Mesothelial cell of epicardium (in vitro differentiated cells): ENCODE measurements at regions not wholly inside any gene's neighbourhood (a gene's known extent, or its start where the extent isn't known, plus 50 kb on each side); places are given as distances from the start of the nearest gene placed in this dataset.

Source experiments
- DNase-seq, 2 experiments: peaks; one replicate each; pipeline ENCODE4 v3.0.0; 2021; ENCODE audit warnings: low spot score in 2 of 2; ENCODE audit not compliant: unreplicated experiment in 2 of 2
- H3K27ac Mint-ChIP-seq: 2 replicates; pipeline ENCODE4 v1.8.0; 2021; ENCODE audit warnings: mixed read lengths
- H3K27me3 Mint-ChIP-seq: 2 replicates; pipeline ENCODE4 v1.8.0; 2021; ENCODE audit warnings: low read depth, mixed read lengths
- H3K36me3 Mint-ChIP-seq: 2 replicates; pipeline ENCODE4 v1.8.0; 2021; ENCODE audit warnings: mixed read lengths
- H3K4me1 Mint-ChIP-seq: 2 replicates; pipeline ENCODE4 v1.8.0; 2021; ENCODE audit warnings: mixed read lengths
- H3K4me3 Mint-ChIP-seq: 2 replicates; pipeline ENCODE4 v1.8.0; 2021; ENCODE audit warnings: mild to moderate bottlenecking, moderate library complexity, mixed read lengths
- H3K9me3 Mint-ChIP-seq: 2 replicates; pipeline ENCODE4 v1.8.0; 2021; ENCODE audit warnings: mixed read lengths
- CTCF ChIP-seq: fragments of 200-600 bp; sonication (generic); IDR thresholded peaks from one replicate; pipeline ENCODE4 v1.5.0; 2021; ENCODE audit warnings: antibody characterized with exemption; ENCODE audit not compliant: unreplicated experiment

DNA sequence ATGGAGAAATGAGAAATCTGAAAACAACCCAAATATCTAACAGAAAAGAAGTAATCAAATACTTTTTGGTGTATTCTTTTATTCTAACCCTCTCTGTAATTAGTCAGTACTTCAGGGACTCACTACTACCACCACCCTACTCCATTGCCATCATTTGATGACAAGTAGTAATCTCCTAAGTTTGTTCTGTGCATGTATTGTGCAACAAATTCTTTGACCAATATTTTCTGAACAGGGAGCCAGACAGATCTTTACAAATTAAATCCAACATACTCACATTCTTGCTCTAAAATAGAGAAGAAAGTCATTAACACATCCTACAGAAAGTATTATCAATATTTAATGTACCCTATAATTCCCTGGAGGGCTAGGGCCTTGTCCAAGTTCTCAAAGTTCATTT, 1416.4 kb downstream of the DSC3 start:
- Mint-ChIP-seq H3K4me1 (no peaks in the 10 kb centered on the region), H3K4me3 (no peak overlapping the region), H3K36me3 (no peaks in the 10 kb centered on the region), H3K27me3 (no peaks in the 10 kb centered on the region), H3K27ac (no peak overlapping the region), H3K9me3 (peaks cover 3% of the 10 kb centered on the region)
- no peak for TF ChIP-seq CTCF
- no peak for DNase-seq

GRCh38 chr18:29616867-29617266, 1425.7 kb downstream of the DSC3 start:
- H3K36me3 Mint-ChIP-seq, result no peaks in the 10 kb centered on the region
- no peaks in the 10 kb centered on the region for H3K4me1 Mint-ChIP-seq
- no peaks in the 10 kb centered on the region for H3K27me3 Mint-ChIP-seq
- H3K4me3 Mint-ChIP-seq, result no peak overlapping the region
- TF ChIP-seq CTCF, result no peak
- H3K9me3 Mint-ChIP-seq, result peaks cover 6% of the 10 kb centered on the region
- DNase-seq, result no peak
- H3K27ac Mint-ChIP-seq, result no peak overlapping the region

DNA sequence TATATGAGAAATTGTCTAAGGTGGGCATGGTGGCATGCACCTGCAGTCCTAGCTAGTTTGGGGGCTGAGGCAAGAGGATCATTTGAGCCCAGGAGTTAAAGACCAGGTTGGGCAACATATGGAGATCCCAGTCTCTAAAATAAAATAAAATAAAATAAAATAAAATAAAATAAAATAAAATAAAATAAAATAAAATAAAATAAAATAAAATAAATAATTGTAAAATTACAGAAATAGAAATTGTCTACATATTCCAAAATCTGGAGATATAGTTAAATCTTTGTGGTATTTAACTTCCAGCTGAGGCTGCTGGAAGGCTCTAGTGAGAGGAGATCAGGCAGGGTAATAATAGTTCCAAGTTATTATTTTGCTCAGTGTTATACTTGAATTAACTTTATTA, 1432.1 kb upstream of the CDH2 start:
- peaks cover 6% of the 10 kb centered on the region for H3K36me3 Mint-ChIP-seq
- no peak overlapping the region for H3K27ac Mint-ChIP-seq
- no peaks in the 10 kb centered on the region for H3K4me1 Mint-ChIP-seq

GRCh38 chr18:29605365-29605764, 1428.4 kb upstream of the CDH2 start:
- Mint-ChIP-seq H3K9me3 (peaks cover 40% of the 10 kb centered on the region), H3K27ac (no peak overlapping the region), H3K27me3 (no peaks in the 10 kb centered on the region), H3K4me1 (no peaks in the 10 kb centered on the region), H3K4me3 (no peak overlapping the region), H3K36me3 (peaks cover 6% of the 10 kb centered on the region)
- no peak for TF ChIP-seq CTCF
- no peak for DNase-seq

More for the DNA sequence above, 1432.1 kb upstream of the CDH2 start:
- Mint-ChIP-seq H3K9me3 (peaks cover 26% of the 10 kb centered on the region), H3K4me3 (no peak overlapping the region), H3K27me3 (no peaks in the 10 kb centered on the region)
- TF ChIP-seq CTCF, result no peak
- DNase-seq, result no peak

DNA sequence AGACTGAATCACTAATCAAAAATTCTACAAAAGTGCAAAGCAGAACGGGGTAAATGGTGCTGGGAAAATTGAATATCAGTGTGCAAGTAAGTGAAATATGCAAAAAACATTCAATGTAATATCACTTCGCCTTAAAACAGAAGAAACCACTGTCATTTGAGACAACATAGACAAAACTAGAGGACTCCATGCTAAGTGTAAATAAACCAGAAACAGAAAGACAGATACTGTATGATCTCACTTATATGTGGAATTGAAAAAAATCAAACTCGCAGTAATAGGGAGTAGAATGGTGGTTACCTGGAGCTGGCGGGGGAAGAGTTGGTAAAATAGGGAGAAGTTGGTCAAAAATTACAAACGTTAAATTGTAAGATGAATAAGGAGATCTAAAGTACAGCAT, 1420.0 kb upstream of the CDH2 start:
- DNase-seq, result no peak
- Mint-ChIP-seq H3K4me3 (no peak overlapping the region), H3K4me1 (no peaks in the 10 kb centered on the region), H3K27me3 (no peaks in the 10 kb centered on the region), H3K36me3 (no peaks in the 10 kb centered on the region), H3K9me3 (peaks cover 11% of the 10 kb centered on the region), H3K27ac (no peak overlapping the region)
- TF ChIP-seq CTCF, result no peak

DNA sequence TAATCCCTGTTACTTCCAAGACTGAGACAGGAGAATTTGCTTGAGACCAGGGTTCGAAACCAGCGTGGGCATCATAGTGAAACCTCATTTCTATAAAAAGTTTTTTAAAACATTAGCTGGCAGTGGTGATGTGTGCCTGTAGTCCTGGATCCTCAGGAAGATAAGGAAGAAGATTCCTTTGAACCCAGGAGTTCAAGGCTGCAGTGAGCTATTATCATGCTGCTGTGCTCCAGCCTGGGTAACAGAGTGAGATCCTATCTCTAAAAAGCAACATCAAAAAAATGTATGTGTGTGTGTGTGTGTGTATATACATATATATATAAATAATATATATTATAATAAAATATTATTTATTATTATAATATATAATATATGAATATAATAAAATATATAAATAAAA, 1417.6 kb upstream of the CDH2 start:
- Mint-ChIP-seq H3K27me3 (no peaks in the 10 kb centered on the region), H3K27ac (no peak overlapping the region), H3K36me3 (no peaks in the 10 kb centered on the region), H3K4me3 (no peak overlapping the region), H3K9me3 (peaks cover 20% of the 10 kb centered on the region), H3K4me1 (no peaks in the 10 kb centered on the region)
- no peak for DNase-seq
- TF ChIP-seq CTCF, result no peak
